Stimulated activated CD4-positive, alpha-beta T cell treated with anti-CD3 and anti-CD28 coated beads, Interleukin-2, amount 100 ng/mL, for 4 hours (primary cell): ENCODE measurements at regions not wholly inside any gene's neighbourhood (a gene's known extent, or its start where the extent isn't known, plus 50 kb on each side); places are given as distances from the start of the nearest gene placed in this dataset.
A peak's percentile ranks its signal among the peaks of the same experiment; 100 is the strongest.

ENCODE experiments used
- DNase-seq: peaks from one replicate; pipeline ENCODE4 v3.0.0-alpha.2; 2020; ENCODE audit warnings: low read depth

- DNase-seq: no peak
These were observed 167.6 kb downstream of the TMEM38B start for GRCh38 chr9:105861972-105862371.

DNA sequence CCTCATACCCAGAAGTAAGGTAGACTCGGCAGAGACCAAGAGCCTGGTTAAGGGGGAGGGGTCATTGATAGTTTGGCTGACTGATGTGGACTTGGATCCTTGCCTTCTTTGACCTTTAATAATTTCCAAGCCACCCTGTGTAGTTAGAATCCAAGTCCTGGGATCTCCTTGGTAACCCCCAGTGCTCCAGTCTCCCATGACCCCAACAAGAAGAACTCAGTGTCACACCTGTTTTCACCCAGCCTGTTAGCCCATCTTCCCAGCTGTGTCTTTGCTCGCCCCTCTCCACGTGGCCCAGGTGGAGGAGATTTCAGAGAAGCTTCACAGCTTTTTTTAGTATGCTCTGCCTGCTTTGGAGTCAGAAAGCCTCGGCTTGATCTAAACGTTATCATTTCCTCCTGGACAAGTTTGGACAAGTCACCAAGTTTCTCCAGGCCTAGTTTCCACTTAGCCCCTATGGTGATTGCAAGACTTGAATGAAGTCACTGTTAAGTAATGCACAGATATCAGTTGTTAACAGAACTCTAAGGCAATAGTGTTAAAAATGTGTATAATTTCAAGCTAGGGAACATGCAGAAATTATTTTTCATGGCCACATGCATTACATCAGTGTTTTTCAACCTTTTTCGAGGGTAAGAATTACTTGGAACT lies 170.0 kb downstream of the TMEM38B start:
- no peak for DNase-seq

GRCh38 chr9:105865285-105865684 lies 170.9 kb downstream of the TMEM38B start:
- DNase-seq: no peak

- no peak for DNase-seq
These were observed 177.2 kb downstream of the TMEM38B start for GRCh38 chr9:105871540-105871939.

DNA sequence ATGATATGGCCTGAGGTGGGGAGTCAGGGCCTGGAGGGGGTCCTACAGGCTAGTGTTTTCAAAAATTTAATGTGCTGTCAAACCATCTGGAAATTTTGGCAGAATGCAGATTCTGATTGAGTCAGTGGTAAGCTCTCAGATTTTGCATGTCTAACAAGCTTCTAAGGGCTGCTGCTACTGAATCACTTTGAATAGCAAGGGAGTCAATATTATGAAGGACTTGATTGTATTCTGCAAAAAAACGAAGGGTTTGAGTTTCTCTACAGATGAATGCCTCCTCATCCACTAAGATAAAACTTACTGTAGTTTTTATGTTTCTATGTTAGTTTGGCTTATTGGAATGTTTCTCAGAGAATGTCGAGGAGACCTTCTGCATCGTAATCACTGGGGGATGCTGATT lies 179.5 kb downstream of the TMEM38B start:
- DNase-seq: no peak

GRCh38 chr9:105877721-105878120 lies 183.4 kb downstream of the TMEM38B start:
- DNase-seq: no peak

DNA sequence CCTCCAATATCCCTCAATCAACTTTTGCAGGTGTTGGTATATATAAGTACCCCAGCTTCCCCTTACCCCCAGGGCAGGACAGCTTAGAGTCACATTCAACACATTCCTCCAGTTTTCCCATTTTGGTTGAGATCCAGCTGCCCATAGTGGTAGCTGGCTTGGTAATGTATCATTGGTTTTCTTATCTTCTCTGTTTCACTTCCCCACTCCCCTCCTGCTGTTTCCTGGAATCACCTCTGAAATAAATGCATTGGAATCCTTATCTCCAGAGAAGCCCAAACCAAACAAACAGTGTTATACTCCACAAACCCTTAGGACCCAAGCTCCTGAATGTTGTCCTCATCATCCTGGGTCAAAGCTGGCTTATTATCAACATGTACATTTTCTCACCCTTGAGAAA lies 184.8 kb downstream of the TMEM38B start:
- DNase-seq: no peak

DNA sequence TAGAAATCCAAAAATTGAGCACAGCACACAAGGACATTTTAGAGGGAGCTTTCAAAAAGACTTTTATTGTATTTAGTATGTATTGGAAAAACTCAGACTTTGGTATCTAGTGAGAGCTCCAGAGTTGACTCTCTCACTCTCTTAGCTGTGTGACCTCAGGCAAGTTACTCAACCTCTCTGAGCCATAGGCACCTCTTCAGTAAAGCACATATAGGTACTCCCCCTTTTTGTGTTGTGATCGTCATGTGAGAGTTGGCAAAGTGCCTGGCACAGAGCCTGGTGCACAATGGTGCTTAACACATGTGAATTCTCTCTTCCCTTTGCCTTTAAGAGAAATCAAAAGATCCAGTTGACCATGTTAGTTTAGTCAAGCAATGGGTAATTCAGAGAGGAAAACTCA lies 186.2 kb downstream of the TMEM38B start:
- no peak for DNase-seq

GRCh38 chr9:105881021-105881420 lies 186.7 kb downstream of the TMEM38B start:
- DNase-seq: no peak

GRCh38 chr9:105881654-105882349 lies 187.5 kb downstream of the TMEM38B start:
- DNase-seq: peak; percentile 22

DNA sequence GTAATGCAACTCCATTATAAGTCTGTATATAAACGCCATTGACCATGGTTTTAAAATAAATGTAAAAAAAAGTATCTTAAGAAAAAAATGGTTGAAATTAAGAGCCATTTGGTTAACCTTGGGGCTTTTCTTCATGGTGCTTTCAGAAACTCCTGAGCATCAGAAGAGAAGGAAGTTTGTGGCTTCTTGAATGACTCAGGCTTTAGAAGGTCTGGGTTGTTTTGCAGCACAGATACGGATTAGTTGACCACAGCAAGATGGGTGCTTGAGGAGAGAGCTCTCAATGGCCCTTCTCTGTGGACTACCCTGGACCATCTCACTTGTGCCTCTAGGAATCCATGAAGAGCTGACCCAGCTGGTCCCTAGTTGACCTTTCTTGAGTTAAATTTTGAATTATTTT lies 189.5 kb downstream of the TMEM38B start:
- no peak for DNase-seq

DNA sequence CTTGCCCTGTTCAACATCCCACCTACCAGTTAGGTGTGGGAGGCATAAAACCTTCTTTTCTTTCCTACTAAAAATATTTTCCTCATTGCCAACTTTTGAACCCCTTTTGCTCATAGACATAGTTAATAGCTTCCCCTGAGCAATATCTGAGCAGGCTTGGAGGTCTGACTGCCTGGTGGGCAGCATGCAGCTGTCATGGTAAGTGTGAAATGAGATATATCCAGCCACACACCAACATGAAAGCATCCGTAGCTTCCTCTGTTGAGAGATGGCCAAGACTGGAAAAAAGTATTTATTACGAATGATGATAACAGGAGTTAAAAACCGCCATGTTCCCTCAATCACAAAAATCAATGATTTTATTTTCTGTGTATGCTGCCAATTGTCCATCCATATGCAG lies 190.1 kb downstream of the TMEM38B start:
- DNase-seq: no peak

GRCh38 chr9:105886136-105886535 lies 191.8 kb downstream of the TMEM38B start:
- DNase-seq: no peak

GRCh38 chr9:105887679-105888078 lies 193.3 kb downstream of the TMEM38B start:
- no peak for DNase-seq

- no peak for DNase-seq
These were observed 195.9 kb downstream of the TMEM38B start for GRCh38 chr9:105890046-105890822.

DNA sequence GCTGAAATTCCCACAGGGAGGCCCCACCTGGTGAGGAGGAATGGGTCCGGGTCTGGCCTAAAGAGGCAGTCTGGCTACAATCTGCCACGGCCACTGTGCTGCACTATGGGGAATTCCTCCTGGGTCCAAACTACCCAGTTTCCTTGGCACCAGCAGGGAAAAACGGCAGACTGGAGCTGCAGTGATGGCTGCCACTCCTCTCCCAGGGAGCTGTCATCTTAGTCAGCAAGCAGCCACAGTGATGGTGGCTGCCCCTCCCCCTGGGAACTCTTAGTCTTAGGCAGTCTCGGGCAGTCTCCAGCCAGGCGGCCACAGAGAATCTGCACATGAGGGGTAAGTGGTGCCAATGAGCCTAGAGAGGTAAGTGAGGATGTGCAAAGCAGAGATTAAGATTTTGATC lies 205.8 kb downstream of the TMEM38B start:
- DNase-seq: no peak

GRCh38 chr9:105901514-105902109 lies 207.3 kb downstream of the TMEM38B start:
- no peak for DNase-seq

GRCh38 chr9:105908069-105908468 lies 213.7 kb downstream of the TMEM38B start:
- no peak for DNase-seq

DNA sequence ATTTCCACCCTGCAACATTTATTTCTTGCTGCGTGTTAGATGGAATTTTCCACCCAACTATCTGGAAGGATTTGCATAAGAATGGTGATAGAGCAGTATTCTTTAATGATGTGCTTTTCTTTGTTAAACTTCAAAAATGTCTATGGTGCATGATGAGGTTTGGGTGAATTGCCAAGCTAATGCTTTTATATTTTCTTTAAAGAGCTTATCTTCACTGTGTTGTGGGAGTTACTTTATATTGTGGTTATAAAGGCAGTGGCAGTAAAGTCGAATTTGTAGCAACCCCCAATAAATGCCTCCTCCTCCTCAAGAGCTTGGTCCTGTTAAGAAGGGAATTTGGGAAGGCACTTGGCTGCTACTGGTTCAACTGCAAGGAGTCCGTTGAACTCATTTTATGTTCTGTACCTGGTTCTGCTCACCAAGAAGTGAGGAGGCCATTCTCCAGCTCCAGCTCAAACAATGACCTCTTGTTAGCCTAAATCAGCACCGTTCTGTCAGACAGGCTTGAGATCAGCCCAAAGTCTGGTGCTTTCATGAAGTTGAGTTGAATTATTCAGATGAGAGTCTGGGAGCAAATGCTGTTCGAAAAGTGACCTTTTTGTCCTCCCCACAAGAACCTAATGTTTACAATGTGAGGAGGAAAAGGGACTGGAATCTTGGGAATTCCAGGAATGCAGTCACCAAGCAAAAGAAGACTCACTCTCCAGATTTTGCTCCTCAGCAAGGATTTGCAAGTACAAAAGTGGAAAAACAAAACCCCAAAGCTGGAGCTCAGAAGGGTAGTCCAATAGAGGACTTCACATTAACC lies 217.0 kb downstream of the TMEM38B start:
- no peak for DNase-seq

- no peak for DNase-seq
These were observed 218.0 kb downstream of the TMEM38B start for GRCh38 chr9:105912157-105912862.

DNA sequence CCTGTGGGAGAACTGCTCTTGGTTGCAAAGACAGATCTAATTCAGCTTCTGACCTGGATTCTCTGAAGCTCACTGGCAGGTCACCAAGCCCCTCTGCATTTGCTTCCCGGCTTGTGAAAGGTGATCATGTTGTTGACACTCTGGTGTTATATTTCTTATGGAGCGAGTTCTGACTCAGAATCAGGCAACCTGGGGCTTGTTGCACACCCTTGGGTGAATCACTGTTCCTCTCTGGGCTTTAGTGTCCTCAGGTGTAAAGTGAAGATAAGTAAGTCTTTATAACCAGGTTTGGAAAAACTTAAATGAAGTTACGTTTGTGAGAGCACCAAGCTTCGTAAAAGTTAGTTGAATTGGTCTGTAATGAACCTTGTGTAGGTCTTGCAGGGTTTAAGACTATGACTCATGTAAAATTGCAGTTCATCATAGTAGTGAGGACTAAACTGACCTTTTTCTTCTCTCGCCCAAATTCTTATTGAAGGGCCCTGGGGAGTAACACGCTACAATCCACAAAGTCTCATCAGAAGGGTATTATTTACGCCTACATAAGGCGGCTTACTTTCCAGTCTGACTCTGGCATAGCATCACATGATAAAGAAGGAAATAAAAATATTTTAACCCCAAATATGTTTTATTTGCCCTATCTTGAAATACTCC lies 218.6 kb downstream of the TMEM38B start:
- no peak for DNase-seq
